ENCODE measurements at regions not wholly inside any gene's neighbourhood (a gene's known extent, or its start where the extent isn't known, plus 50 kb on each side); places are given as distances from the start of the nearest gene placed in this dataset.

GRCh38 chr14:51439896-51440295 is 199.8 kb downstream of the TMX1 start:
- H3K27ac Mint-ChIP-seq: no peak overlapping the region
- no peaks in the 10 kb centered on the region for H3K4me1 Mint-ChIP-seq (ENCODE audit: low read depth)
- H3K27me3 Mint-ChIP-seq: peaks cover 6% of the 10 kb centered on the region
- H3K9me3 Mint-ChIP-seq (ENCODE audit: low read depth): no peaks in the 10 kb centered on the region
- H3K36me3 Mint-ChIP-seq: no peaks in the 10 kb centered on the region
- no peak overlapping the region for H3K4me3 Mint-ChIP-seq

GRCh38 chr14:51441001-51441400 is 201.0 kb downstream of the TMX1 start:
- Mint-ChIP-seq H3K27ac (no peak overlapping the region), H3K27me3 (peaks cover 7% of the 10 kb centered on the region), H3K36me3 (no peaks in the 10 kb centered on the region), H3K4me1 (ENCODE audit: low read depth) (no peaks in the 10 kb centered on the region), H3K9me3 (ENCODE audit: low read depth) (no peaks in the 10 kb centered on the region), H3K4me3 (no peak overlapping the region)

GRCh38 chr14:51442513-51443175 is 202.6 kb downstream of the TMX1 start:
- Mint-ChIP-seq H3K36me3 (no peaks in the 10 kb centered on the region), H3K4me1 (ENCODE audit: low read depth) (no peaks in the 10 kb centered on the region), H3K27ac (no peak overlapping the region), H3K27me3 (peaks cover 6% of the 10 kb centered on the region), H3K9me3 (ENCODE audit: low read depth) (no peaks in the 10 kb centered on the region), H3K4me3 (no peak overlapping the region)

- Mint-ChIP-seq H3K4me3 (no peak overlapping the region), H3K36me3 (no peaks in the 10 kb centered on the region), H3K27ac (no peak overlapping the region), H3K27me3 (peaks cover 6% of the 10 kb centered on the region), H3K4me1 (ENCODE audit: low read depth) (no peaks in the 10 kb centered on the region), H3K9me3 (ENCODE audit: low read depth) (no peaks in the 10 kb centered on the region)
These were observed 203.4 kb downstream of the TMX1 start for GRCh38 chr14:51443195-51444018.

GRCh38 chr14:51444353-51445000 is 204.4 kb downstream of the TMX1 start:
- no peaks in the 10 kb centered on the region for H3K9me3 Mint-ChIP-seq (ENCODE audit: low read depth)
- no peak overlapping the region for H3K4me3 Mint-ChIP-seq
- no peaks in the 10 kb centered on the region for H3K36me3 Mint-ChIP-seq
- H3K27ac Mint-ChIP-seq: no peak overlapping the region
- H3K4me1 Mint-ChIP-seq (ENCODE audit: low read depth): no peaks in the 10 kb centered on the region
- H3K27me3 Mint-ChIP-seq: peaks cover 9% of the 10 kb centered on the region

- Mint-ChIP-seq H3K4me3 (no peak overlapping the region), H3K27me3 (peaks cover 9% of the 10 kb centered on the region), H3K27ac (no peak overlapping the region), H3K36me3 (no peaks in the 10 kb centered on the region), H3K4me1 (ENCODE audit: low read depth) (no peaks in the 10 kb centered on the region), H3K9me3 (ENCODE audit: low read depth) (no peaks in the 10 kb centered on the region)
These were observed 204.9 kb downstream of the TMX1 start for GRCh38 chr14:51445001-51445390.

- H3K27me3 Mint-ChIP-seq: peaks cover 9% of the 10 kb centered on the region
- no peaks in the 10 kb centered on the region for H3K36me3 Mint-ChIP-seq
- no peaks in the 10 kb centered on the region for H3K9me3 Mint-ChIP-seq (ENCODE audit: low read depth)
- H3K4me3 Mint-ChIP-seq: no peak overlapping the region
- no peak overlapping the region for H3K27ac Mint-ChIP-seq
- no peaks in the 10 kb centered on the region for H3K4me1 Mint-ChIP-seq (ENCODE audit: low read depth)
These were observed 204.9 kb upstream of the FRMD6 start for GRCh38 chr14:51446771-51447170.

- H3K36me3 Mint-ChIP-seq: no peaks in the 10 kb centered on the region
These were observed 204.3 kb upstream of the FRMD6 start for GRCh38 chr14:51447411-51447810.

GRCh38 chr14:51448831-51449670 is 202.7 kb upstream of the FRMD6 start:
- Mint-ChIP-seq H3K4me1 (ENCODE audit: low read depth) (no peaks in the 10 kb centered on the region), H3K27me3 (peaks cover 8% of the 10 kb centered on the region), H3K4me3 (no peak overlapping the region), H3K27ac (no peak overlapping the region), H3K9me3 (ENCODE audit: low read depth) (no peaks in the 10 kb centered on the region), H3K36me3 (no peaks in the 10 kb centered on the region)

More at GRCh38 chr14:51447411-51447810, 204.3 kb upstream of the FRMD6 start:
- no peak overlapping the region for H3K27ac Mint-ChIP-seq
- H3K9me3 Mint-ChIP-seq (ENCODE audit: low read depth): no peaks in the 10 kb centered on the region
- no peaks in the 10 kb centered on the region for H3K4me1 Mint-ChIP-seq (ENCODE audit: low read depth)
- H3K4me3 Mint-ChIP-seq: no peak overlapping the region
- peaks cover 8% of the 10 kb centered on the region for H3K27me3 Mint-ChIP-seq

GRCh38 chr14:51449681-51450080 is 202.0 kb upstream of the FRMD6 start:
- Mint-ChIP-seq H3K27ac (no peak overlapping the region), H3K36me3 (no peaks in the 10 kb centered on the region), H3K4me3 (no peak overlapping the region), H3K4me1 (ENCODE audit: low read depth) (no peaks in the 10 kb centered on the region), H3K27me3 (peaks cover 8% of the 10 kb centered on the region), H3K9me3 (ENCODE audit: low read depth) (no peaks in the 10 kb centered on the region)

- H3K4me3 Mint-ChIP-seq: no peak overlapping the region
- H3K36me3 Mint-ChIP-seq: no peaks in the 10 kb centered on the region
- peaks cover 1% of the 10 kb centered on the region for H3K9me3 Mint-ChIP-seq (ENCODE audit: low read depth)
- H3K27ac Mint-ChIP-seq: no peak overlapping the region
- H3K4me1 Mint-ChIP-seq (ENCODE audit: low read depth): no peaks in the 10 kb centered on the region
- H3K27me3 Mint-ChIP-seq: peaks cover 9% of the 10 kb centered on the region
These were observed 200.1 kb upstream of the FRMD6 start for GRCh38 chr14:51451561-51451960.

- peaks cover 9% of the 10 kb centered on the region for H3K27me3 Mint-ChIP-seq
- H3K4me1 Mint-ChIP-seq (ENCODE audit: low read depth): no peaks in the 10 kb centered on the region
- no peak overlapping the region for H3K4me3 Mint-ChIP-seq
- H3K27ac Mint-ChIP-seq: no peak overlapping the region
- no peaks in the 10 kb centered on the region for H3K36me3 Mint-ChIP-seq
- H3K9me3 Mint-ChIP-seq (ENCODE audit: low read depth): peaks cover 6% of the 10 kb centered on the region
These were observed 197.8 kb upstream of the FRMD6 start for GRCh38 chr14:51453869-51454268.

- Mint-ChIP-seq H3K36me3 (no peaks in the 10 kb centered on the region), H3K27me3 (peaks cover 6% of the 10 kb centered on the region), H3K4me3 (no peak overlapping the region), H3K4me1 (ENCODE audit: low read depth) (no peaks in the 10 kb centered on the region), H3K27ac (no peak overlapping the region), H3K9me3 (ENCODE audit: low read depth) (peaks cover 6% of the 10 kb centered on the region)
These were observed 197.4 kb upstream of the FRMD6 start for GRCh38 chr14:51454351-51454750.

GRCh38 chr14:51455041-51455835 is 196.5 kb upstream of the FRMD6 start:
- Mint-ChIP-seq H3K27ac (no peak overlapping the region), H3K4me3 (no peak overlapping the region), H3K9me3 (ENCODE audit: low read depth) (peaks cover 6% of the 10 kb centered on the region), H3K27me3 (peaks cover 6% of the 10 kb centered on the region), H3K4me1 (ENCODE audit: low read depth) (no peaks in the 10 kb centered on the region), H3K36me3 (no peaks in the 10 kb centered on the region)

All from activated naive CD8-positive, alpha-beta T cell (primary cell).